ENCODE measurements at regions not wholly inside any gene's neighbourhood (a gene's known extent, or its start where the extent isn't known, plus 50 kb on each side); places are given as distances from the start of the nearest gene placed in this dataset.

GRCh38 chr9:126217797-126218196 is 108.8 kb upstream of the MVB12B start:
- TF ChIP-seq CTCF (IDR thresholded peaks at IDR 0.05; ENCODE audit: low read depth, low read length, poor library complexity, severe bottlenecking): no peak
- TF ChIP-seq EZH2phosphoT487 (IDR thresholded peaks at IDR 0.05; ENCODE audit: borderline replicate concordance, low read length): no peak

All from DOHH2 (cell line).